Gastrocnemius medialis (tissue), 4 donors: ENCODE measurements at regions not wholly inside any gene's neighbourhood (a gene's known extent, or its start where the extent isn't known, plus 50 kb on each side); places are given as distances from the start of the nearest gene placed in this dataset.

Source experiments
- ATAC-seq, 2 donors: fragments of 150-250 bp; one replicate each; pipeline ENCODE4 v1.9.1; 2016
- DNase-seq, 2 donors: peaks; one replicate each; pipeline ENCODE4 v3.0.0-alpha.2; 2019
- H3K27ac ChIP-seq, 4 donors: fragments of 200-600 bp; sonication (generic); 1 replicate in 1 of 4; 2 replicates in 3 of 4; pipeline ENCODE4 v1.5.1; 2016 to 2018; ENCODE audit warnings: mild to moderate bottlenecking in 2 of 4, moderate library complexity in 1 of 4
- H3K27me3 ChIP-seq, 3 donors: fragments of 200-600 bp; sonication (generic) in 2 of 3; 1 replicate in 1 of 3; 2 replicates in 2 of 3; pipeline versions ENCODE4 v1.5.1 to v1.6.0; 2016 to 2019; ENCODE audit warnings: mild to moderate bottlenecking in 1 of 3, moderate library complexity in 1 of 3
- H3K36me3 ChIP-seq, 2 donors: fragments of 200-600 bp; sonication (generic) in 1 of 2; one replicate each; pipeline ENCODE4 v1.5.1; 2017 to 2018
- H3K4me1 ChIP-seq, 2 donors: fragments of 200-600 bp; sonication (generic) in 1 of 2; one replicate each; pipeline ENCODE4 v1.5.1; 2016 to 2017; ENCODE audit warnings: mild to moderate bottlenecking in 2 of 2
- H3K4me3 ChIP-seq, 4 donors: fragments of 200-600 bp; sonication (generic) in 3 of 4; 1 replicate in 1 of 4; 2 replicates in 3 of 4; pipeline ENCODE4 v1.5.1; 2016 to 2019; ENCODE audit warnings: mild to moderate bottlenecking in 2 of 4
- H3K9me3 ChIP-seq, 3 donors: fragments of 200-600 bp; sonication (generic) in 2 of 3; 1 replicate in 1 of 3; 2 replicates in 2 of 3; pipeline ENCODE4 v1.5.1; 2016 to 2019
- CTCF ChIP-seq, 5 experiments: fragments of 450-650 bp in 3 of 5; fragments of 200-600 bp in 2 of 5; sonication (generic) in 2 of 5; IDR thresholded peaks in 4 of 5; conservative IDR thresholded peaks in 1 of 5; 1 replicate in 4 of 5; 2 replicates in 1 of 5; pipeline ENCODE4 v1.5.1; 2016 to 2019; ENCODE audit warnings: antibody characterized with exemption in 5 of 5, mild to moderate bottlenecking in 3 of 5, moderate library complexity in 3 of 5
- POLR2A ChIP-seq, 2 donors: fragments of 450-650 bp; IDR thresholded peaks; one replicate each; pipeline ENCODE4 v1.6.1; 2017; ENCODE audit warnings: antibody characterized with exemption in 2 of 2, mild to moderate bottlenecking in 2 of 2, moderate library complexity in 2 of 2
- in situ Hi-C, 4 donors: fragments of 200-750 bp; cut with MboI; loops; one replicate each; pipeline versions ENCODE4 v1.15.0 to v1.8.0; 2017; ENCODE audit warnings: low sequenced_read_pairs in 4 of 4
- intact Hi-C: fragments of 100-400 bp; cut with DNase I; formaldehyde crosslinking; loops from one replicate; pipeline ENCODE4 v1.15.1; 2023; ENCODE audit warnings: low total_unique reads

GRCh38 chr1:68378296-68379084, 71.3 kb downstream of the RPE65 start:
- Histone ChIP-seq H3K27me3 (no peaks in the 10 kb centered on the region), H3K9me3 (no peaks in the 10 kb centered on the region), H3K36me3 (no peaks in the 10 kb centered on the region), H3K27ac (no peak overlapping the region), H3K4me1 (no peaks in the 10 kb centered on the region), H3K4me3 (no peak overlapping the region)
- DNase-seq (no peak), ATAC-seq (no peak)
- intact Hi-C loops, result no loop called here
- no peak for TF ChIP-seq POLR2A (IDR thresholded peaks at IDR 0.05)
- no peak for TF ChIP-seq CTCF (IDR thresholded peaks at IDR 0.05 in 4 of 5, conservative IDR thresholded peaks at IDR 0.05 in 1 of 5)
- in situ Hi-C loops, result no loop called here

- no peaks in the 10 kb centered on the region for H3K9me3 ChIP-seq
- in situ Hi-C loops (no loop called here), intact Hi-C loops (no loop called here)
- H3K4me1 ChIP-seq, result no peaks in the 10 kb centered on the region
- no peak overlapping the region for H3K4me3 ChIP-seq
- TF ChIP-seq CTCF (IDR thresholded peaks at IDR 0.05 in 4 of 5, conservative IDR thresholded peaks at IDR 0.05 in 1 of 5) (no peak), POLR2A (IDR thresholded peaks at IDR 0.05) (no peak)
- no peak overlapping the region for H3K27ac ChIP-seq
- H3K27me3 ChIP-seq, result no peaks in the 10 kb centered on the region
- H3K36me3 ChIP-seq, result no peaks in the 10 kb centered on the region
- DNase-seq, result no peak
- no peak for ATAC-seq
These were observed 72.7 kb downstream of the RPE65 start for GRCh38 chr1:68377098-68377497.

GRCh38 chr1:68376441-68376840, 73.3 kb downstream of the RPE65 start:
- in situ Hi-C loops, result no loop called here

GRCh38 chr1:68375919-68376318, 73.8 kb downstream of the RPE65 start:
- intact Hi-C loops, result no loop called here
- TF ChIP-seq POLR2A (IDR thresholded peaks at IDR 0.05) (no peak), CTCF (IDR thresholded peaks at IDR 0.05 in 4 of 5, conservative IDR thresholded peaks at IDR 0.05 in 1 of 5) (no peak)
- ATAC-seq, result no peak

More at GRCh38 chr1:68376441-68376840, 73.3 kb downstream of the RPE65 start:
- no peaks in the 10 kb centered on the region for H3K9me3 ChIP-seq
- no peak overlapping the region for H3K27ac ChIP-seq
- H3K27me3 ChIP-seq, result no peaks in the 10 kb centered on the region
- DNase-seq (no peak), ATAC-seq (no peak)
- TF ChIP-seq CTCF (IDR thresholded peaks at IDR 0.05 in 4 of 5, conservative IDR thresholded peaks at IDR 0.05 in 1 of 5) (no peak), POLR2A (IDR thresholded peaks at IDR 0.05) (no peak)
- intact Hi-C loops, result no loop called here
- no peaks in the 10 kb centered on the region for H3K36me3 ChIP-seq
- H3K4me1 ChIP-seq, result no peaks in the 10 kb centered on the region
- H3K4me3 ChIP-seq, result no peak overlapping the region

GRCh38 chr1:68373173-68373572, 76.6 kb downstream of the RPE65 start:
- ATAC-seq, result no peak
- H3K27me3 ChIP-seq, result no peaks in the 10 kb centered on the region
- H3K4me1 ChIP-seq, result no peaks in the 10 kb centered on the region
- no peak overlapping the region for H3K4me3 ChIP-seq
- DNase-seq, result no peak
- no peaks in the 10 kb centered on the region for H3K9me3 ChIP-seq
- intact Hi-C loops (no loop called here), in situ Hi-C loops (no loop called here)
- no peak overlapping the region for H3K27ac ChIP-seq
- no peaks in the 10 kb centered on the region for H3K36me3 ChIP-seq
- no peak for TF ChIP-seq CTCF (IDR thresholded peaks at IDR 0.05 in 4 of 5, conservative IDR thresholded peaks at IDR 0.05 in 1 of 5)
- TF ChIP-seq POLR2A (IDR thresholded peaks at IDR 0.05), result no peak

More at GRCh38 chr1:68375919-68376318, 73.8 kb downstream of the RPE65 start:
- Histone ChIP-seq H3K27ac (no peak overlapping the region), H3K9me3 (no peaks in the 10 kb centered on the region), H3K27me3 (no peaks in the 10 kb centered on the region), H3K36me3 (no peaks in the 10 kb centered on the region), H3K4me1 (no peaks in the 10 kb centered on the region), H3K4me3 (no peak overlapping the region)
- in situ Hi-C loops, result no loop called here
- DNase-seq, result no peak
